NCI-H524 treated with DMSO at 0.1 percent for 48 hours (cell line): ENCODE measurements at regions not wholly inside any gene's neighbourhood (a gene's known extent, or its start where the extent isn't known, plus 50 kb on each side); places are given as distances from the start of the nearest gene placed in this dataset.

Experiments used
- DNase-seq: peaks from one replicate; lab custom pipeline; 2025; lab: John Stamatoyannopoulos, UW

DNA sequence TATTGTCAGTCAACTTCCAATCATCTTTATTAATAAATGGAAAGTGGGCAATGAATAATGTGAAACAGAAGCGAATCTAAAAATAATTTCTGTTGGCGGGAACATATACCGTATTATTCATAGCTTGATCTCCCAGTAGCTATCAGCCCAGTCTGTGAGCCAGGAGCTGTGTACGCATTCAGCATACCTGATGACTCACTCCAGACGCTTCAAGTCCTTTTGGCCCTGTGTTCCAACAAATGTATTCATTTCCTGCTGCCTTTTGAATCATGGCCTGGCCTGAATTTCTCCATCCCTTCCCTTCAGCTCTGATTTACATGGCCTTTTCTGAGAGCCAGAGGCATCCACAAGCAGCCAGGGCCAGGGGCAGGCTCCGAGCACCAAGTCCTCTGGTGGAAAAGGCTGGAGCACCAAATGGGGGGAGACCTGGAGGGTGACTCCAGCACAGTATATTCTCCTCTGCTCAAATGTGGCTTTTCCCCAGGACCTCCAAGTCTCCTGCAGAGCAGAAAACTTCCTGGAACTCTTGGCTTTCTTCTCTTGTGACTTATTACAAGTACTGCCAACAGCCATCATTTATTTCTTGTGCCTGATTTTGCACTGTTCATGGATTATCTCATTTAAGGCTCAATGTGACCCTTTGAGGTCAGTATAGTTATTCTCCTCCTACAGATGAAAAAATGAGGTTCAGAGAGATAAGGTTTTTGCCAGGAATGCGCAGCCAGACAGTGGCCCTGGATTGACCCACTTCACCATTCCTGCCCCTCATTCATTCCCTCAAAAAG is 108.7 kb downstream of the EN1 start:
- DNase-seq: no peak

DNA sequence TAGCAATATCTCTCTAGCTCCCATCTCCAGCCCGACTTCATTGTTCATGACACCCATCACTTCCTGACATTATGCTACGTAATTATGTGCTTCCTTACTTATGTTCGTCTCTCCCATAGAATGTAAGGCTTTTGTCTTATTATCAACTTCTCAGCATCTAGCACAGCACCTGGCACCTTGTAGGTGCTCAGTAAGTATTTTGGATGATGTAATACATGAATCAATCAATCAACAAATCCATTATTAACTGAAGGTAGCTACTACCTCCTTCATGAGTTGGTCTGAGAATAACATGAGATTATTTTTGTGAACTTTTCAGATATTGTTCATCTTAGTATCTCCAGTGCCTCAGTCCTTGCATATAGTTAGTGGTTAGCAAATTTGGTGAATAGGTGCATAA is 109.3 kb downstream of the EN1 start:
- DNase-seq: no peak

DNA sequence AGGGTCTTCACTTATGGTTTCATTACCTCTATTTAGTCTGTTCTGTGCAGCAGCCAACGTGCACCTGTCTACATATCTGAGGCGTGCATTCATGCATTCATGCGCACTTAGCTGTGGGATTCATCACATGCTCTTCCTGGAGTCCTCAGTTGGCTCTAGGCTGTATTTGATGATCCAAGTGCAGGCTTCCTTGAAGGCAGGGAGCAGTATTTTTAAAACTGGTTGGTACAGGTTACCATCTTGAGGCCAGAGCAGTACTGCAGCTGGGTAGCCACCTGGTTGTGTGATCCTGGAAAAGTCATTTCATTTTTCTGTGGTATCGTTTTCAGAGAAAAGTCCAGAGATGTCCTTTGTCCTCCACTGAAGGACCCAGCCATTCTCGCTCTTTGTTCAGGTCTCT is 109.8 kb downstream of the EN1 start:
- no peak for DNase-seq

DNA sequence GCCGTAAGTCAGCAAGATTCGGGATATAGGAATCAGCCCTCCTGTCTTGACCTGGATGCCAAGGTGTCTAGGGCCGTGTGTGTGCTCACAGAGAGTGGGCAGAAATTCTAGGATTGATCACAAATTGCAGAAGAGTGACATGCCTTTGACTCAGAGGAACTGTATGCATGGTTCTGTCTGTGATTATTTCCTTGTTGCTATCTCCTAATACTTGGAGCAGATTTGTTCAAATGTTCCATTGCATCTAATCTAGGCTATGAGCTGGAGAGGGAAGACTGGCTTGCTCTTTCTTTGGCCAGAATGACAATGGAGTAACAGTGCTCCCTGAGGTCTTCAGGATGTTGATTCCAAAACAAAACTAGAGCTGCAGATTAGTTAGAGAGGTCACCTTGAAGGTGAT is 115.0 kb downstream of the EN1 start:
- DNase-seq: no peak

DNA sequence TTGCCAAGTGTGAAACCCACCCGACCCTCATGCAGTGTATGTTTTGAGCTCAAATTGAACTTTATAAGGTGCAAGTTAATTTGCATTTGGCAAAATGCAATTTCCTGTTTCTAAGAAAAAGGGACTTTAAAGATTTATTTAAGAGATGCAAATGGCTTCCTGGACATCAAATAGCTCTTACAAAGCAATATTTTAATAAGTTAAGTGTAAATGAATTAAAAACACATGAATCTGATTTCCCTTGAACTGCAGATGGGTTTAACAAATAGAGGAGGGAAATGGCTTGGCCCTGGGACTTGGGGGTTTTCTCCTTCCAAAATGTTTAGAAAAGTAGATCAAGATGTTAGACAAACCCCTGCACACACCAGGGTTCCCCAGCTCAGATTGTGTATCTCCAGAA is 116.0 kb downstream of the EN1 start:
- DNase-seq: no peak

DNA sequence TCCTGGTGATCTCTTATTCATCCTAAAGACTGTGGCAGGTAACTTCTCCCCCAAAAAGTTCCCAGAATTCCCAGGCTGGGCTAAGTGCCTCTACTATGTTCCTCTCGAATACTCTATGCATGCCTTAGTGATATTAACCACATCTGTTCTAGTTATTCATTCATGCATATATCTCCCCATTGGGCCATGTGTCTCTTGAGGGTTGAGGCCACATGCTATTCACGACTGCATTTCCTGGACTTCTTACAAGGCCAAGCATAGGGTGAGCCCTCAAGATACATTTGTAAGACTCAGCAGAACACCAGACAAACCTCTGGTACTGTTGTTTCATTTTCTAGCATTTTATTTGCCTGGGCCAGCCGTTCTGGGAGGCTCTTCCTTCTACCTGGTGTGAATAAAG is 117.0 kb downstream of the EN1 start:
- no peak for DNase-seq

DNA sequence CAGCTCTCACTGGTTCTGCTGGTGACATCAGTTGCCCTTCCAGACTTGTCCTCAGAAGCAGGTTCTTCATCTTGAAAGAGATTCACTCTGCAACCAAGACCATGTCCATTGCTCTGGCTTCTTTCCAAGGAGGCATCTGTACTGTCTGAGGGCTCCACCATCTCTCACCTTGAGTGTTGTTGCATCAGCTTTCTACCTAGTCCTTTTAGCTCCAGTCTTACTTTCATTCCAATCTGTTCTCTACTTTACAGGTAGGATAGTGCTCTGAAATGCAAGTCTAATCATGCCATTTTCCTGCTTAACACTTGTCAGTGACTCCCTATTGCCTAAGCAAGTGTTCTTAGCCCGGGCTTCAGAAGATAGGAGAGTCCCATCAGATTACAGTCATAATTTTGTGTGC is 117.7 kb downstream of the EN1 start:
- DNase-seq: no peak

DNA sequence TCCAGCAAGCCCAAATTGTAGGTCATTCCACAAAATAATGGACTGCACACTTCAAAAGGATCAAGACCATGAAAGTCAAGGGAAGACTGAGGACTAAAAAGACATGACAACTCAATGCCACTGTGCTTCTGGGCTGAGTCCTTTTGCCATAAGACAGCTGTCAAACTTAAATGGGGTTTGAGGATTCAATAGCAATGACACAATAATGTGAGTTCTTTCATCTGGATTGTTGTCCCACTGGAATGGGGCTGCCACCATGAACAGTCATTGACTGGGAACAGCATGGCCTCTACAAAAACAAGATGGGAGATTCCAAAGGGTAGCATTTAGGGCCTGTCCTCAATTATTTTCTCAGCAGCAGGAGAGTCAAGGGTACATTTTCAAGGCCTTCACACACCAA is 118.5 kb downstream of the EN1 start:
- no peak for DNase-seq

DNA sequence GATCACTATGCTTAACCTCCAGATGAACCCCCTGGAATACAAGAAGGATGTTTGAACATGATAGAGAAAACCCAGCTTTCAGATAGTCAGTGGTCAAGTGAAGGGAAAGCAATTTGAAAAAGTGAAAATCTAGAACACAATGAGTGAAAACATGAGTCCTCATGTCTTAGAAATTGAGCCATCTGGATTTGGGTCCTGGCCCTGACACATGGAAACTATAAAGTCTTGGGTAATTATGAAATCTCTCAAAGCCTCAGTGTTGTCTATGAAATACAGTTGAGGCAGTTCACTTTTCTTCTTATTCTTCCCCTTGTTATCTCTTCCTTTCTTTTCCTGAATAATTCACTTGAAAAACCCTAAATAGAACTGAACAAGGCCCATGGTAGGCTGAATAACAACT is 120.6 kb downstream of the EN1 start:
- no peak for DNase-seq

DNA sequence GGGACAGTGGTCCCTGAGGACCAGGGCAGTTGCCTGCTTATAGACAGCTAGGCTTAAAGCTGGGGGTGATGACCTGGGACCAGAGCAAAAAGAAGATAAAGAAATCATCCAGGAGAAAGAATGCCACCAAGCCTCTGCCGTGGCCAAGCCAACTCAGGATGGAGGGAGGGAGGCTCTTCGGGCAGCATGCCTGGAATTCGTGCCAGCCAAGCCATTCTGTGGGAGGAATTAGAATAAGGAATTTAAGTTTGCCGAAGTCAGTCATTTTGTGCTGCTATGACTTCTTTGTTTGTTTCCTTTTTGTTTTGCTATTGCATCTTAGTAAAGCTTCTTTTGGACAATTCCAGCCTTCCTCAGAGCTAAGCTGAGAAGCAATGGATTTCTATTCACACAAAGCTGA is 124.1 kb downstream of the EN1 start:
- DNase-seq: no peak

DNA sequence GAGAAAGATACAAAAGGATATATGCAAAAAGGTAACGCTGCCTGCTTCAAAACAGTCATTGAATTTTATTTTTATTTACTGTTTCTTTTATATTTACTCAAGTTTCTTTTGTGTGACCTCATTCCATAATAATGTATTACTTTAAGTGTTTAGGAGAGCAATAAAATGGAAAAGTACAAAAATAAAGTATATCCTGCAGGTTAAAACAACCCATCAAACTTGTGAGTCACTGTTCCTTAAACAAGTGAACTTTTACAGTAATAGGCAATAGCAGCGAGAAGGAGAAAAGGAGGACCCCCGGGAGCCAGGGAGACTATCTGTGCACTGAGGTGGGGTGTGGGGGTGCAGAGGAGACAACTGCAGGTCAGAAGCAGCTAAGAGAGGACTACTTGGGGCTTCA is 124.5 kb downstream of the EN1 start:
- DNase-seq: no peak

DNA sequence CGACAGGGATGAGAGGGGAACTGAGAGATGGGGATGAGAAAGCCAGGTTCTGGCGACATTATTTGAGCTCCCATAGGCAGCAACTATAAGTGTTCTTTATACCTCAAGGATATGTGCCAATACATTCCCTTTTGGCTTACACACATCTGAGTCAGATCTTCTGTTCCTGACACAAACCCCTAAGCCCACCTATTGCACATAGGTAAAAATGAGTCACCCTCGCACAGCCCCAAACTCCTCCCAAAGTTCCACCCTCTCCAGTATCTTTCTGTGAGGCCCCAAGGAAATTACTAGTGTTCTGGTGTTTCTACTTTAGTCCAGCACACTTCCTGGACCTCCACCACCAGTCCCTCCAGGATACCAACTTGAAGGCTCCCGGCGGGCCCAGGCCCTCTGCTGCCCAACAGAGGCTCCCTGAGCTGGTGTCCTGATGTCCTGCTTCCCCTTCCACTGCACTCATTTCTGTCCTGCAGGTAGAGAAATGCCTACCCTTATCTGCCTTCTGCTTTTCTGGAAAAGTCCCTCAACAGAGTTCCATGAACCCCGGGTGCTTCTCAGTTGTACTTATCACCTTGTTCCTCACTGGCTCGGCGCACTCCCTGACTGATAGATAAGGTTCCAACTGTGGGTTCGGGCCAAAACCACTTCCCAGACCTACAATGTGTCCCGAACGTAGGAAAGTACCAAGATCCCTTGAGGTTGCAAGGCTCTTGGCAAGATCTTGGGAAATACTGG is 125.5 kb downstream of the EN1 start:
- no peak for DNase-seq

DNA sequence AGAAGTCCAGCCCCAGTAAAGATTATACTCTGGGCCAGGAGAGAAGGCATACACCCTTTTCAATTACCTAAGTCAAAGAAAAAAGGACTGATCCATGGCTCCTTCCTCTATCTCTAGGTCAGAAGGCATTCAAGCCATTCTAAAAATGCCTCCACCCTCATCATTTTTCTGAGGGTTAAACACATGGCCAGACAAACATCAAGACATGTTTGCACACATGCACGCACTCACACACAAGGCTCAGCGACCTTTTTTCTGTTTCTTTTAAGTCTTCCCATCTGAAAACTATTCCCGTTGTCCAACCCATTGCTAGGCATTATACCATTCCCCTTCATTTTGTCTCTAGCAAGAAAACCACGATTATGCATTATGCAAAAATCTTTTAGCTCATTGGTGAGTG is 126.6 kb downstream of the EN1 start:
- DNase-seq: no peak

DNA sequence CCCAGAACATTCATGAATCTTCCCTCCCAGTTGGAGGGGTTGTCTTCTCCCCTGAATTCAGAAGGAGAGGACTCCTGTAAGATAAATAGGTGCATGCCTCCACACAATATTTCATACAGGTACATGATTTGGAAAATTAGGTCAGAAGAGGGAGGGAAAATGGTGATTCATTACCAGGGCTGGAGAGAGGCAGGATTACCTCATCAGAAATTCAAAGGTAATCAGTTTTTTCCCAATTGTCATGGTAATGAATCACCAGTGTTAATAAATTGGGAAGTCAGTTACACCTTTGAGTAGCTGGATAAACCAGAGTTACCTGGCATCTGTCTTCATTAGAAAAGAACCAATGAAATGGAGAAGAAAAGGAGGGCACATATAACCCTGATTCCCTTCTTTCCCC is 128.5 kb downstream of the EN1 start:
- DNase-seq: no peak

DNA sequence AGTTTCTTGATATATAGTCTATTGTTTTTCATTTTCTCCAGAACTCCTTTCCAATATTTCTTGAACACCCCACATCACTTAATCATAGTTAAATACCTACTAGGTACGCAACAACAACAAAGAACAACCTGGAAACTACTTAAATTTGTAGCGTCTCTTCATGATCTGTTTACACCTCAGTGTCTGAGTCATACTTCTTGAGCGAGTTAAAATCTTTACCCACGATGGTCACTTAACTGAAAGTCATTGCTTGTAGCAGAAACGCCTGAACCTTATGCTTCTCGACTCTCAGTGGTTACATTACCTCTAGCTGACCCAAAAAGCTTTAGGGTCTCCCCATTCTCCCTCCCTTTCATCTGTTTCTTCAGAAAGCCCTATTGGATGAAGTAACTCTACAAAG is 131.3 kb downstream of the EN1 start:
- DNase-seq: no peak

DNA sequence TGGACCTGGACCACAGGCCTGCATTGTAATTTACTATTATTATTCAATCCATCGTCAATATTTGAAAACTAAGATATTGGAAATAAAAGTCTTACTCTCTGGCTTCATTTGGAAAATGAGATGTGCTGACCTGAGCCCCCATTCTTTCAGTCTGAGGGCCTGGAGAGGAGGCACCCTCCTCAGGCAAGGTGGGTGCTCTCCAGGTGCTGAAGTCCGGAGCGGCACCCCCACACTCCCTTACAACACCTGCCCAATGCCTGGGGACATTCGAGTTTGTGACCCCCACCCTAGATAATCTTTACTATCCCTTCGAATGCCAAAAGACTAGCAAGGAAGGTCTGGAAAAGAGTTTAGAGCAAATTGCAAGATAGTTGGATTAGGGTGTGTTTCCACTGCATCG is 133.3 kb downstream of the EN1 start:
- no peak for DNase-seq

DNA sequence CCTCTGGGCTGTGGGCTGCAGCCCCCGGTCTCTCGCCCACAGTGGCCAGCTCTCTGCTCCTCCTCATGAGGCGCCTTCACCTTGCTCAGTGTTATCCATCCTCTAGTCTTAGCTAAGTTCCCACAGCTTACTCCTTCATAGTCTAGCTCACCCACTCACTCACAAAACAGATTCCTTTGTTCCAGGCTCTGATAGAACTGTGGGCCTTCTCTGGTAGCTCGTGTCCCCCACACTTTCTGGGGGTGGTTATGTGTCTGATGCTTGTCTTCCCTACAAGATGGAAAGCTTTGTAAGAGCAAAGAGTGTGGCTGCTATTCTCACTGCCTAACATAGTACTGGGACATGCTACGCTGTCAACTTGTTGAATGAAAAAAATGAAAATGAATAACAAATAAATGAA is 135.8 kb downstream of the EN1 start:
- no peak for DNase-seq

DNA sequence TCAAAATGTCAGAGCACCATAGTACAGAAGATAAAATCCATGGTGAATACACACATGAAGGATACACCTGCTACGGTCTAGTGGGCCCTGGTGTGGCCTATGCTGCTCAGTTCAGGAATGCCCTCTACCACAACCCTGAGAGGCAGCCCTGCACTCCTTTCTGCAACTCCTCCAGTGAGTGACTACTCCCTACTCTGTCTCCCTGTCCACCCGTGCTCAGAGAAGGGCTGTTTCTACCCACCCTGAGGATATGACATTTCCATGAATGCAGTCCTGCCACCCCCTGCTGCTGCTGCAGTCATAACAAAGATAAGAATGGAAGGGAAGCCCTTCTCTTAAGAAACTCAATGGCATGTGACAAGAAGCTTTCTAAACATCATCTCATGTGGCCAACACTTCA is 137.0 kb downstream of the EN1 start:
- DNase-seq: no peak

DNA sequence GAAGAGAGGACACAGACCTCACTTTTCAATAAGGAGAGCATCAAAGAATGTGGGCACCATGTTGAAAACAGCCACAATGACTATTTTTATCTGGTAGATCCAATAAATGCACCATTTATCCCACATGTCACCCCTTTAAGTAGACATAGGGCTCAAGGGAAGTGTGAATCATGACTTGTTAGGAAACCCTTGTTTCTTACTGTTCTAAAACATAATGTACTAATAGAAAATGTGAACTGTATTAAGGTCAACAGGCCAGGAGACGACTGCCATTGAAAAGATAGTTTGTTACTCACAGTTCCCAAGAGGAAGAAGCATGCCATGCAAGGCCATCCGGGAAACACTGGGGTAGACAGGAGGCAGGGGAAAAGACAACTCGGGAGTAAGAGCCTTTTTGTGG is 137.7 kb downstream of the EN1 start:
- DNase-seq: no peak

DNA sequence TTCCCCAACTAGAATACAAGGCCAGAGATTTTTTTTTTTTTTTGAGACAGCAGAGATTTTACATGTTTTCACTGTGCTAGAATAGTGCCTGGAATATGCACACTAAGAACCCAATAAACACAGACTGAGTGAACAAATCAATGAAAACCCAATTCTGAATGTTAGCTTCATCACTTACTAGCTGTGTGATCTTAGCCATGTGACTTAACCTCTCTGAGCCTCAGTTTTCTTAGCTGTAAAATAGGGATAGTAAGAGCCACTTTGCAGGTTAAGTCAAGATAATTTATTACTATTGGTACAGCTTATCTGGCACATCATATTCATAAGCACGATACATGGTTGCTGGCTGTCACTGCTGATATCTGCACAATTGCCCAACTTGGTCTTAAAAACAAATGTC is 140.6 kb downstream of the EN1 start:
- no peak for DNase-seq

DNA sequence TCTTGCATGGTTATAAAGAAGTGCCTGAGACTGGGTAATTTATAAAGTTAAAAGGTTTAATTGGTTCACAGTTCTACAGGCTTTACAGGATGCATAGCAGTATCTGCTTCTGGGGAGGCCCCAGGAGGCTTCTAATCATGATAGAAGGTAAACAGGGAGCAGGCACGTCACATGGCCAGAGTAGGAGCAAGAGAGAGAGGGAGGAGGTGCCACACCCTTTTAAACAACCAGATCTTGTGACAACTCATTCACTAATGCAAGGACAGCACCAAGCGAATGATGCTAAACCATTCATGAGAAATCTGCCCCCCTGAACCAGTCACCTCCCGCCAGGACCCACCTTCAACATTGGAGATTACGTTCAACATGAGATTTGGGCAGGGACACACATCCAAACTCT is 141.1 kb downstream of the EN1 start:
- DNase-seq: no peak

DNA sequence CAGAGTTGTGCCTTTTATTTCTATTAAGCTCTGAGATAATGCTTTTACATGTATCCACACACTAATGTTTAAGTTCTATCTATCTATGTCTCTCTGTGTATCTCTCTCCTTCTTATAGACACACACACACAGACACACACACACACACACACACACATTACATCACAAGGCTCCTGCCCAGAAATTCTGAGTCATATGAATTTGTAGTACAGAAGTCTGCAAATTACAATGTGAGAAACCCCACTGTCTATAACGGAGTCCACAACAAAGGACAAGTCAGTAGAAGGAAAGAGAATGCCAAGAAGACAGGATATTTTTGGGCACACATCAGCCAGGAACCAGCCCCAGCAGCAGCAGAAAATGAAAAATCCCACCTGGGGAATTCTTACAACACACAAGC is 142.4 kb downstream of the EN1 start:
- DNase-seq: no peak

DNA sequence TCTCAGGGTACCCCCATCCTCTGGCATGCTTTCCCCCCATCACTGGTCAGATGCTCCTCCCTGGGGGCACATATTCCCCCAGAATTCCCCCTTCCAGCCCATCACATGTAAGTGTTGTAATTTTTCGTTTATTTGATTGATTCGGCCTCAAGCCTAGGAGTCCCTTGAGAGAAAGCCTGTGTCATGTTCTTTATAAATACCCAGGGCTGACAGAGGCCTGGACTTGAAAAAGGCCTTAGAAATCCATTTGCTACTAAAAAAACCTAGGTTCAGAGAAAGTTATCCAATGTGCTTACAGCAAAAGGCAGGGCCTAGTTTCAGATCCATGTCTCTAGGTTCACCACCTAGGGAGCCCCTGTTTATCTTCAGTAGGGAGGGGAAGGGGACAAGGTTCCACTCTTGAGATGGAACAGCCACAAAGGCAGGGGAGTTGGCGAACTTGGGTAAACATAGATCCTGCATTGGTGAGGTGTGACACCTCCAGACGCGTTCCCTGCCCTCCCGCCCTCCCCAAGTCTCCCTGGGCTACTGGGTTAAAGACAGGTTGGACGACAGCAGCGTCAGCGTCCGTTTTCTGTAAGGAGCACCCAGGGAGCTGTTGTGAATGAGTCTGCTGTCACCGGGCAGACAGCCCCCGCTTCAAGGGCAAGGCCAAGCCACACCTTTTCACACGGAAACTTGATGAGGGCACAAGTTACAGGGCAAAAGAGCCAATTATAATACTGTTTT is 147.8 kb downstream of the EN1 start:
- DNase-seq: no peak
